NCI-H2196 (cell line): ENCODE measurements at regions not wholly inside any gene's neighbourhood (a gene's known extent, or its start where the extent isn't known, plus 50 kb on each side); places are given as distances from the start of the nearest gene placed in this dataset.

Experiments
- DNase-seq: peaks from one replicate; lab custom pipeline; 2025; ENCODE audit not compliant: unreplicated experiment; lab: John Stamatoyannopoulos, UW

- DNase-seq: no peak
These were observed 841.8 kb downstream of the USP25 start for GRCh38 chr21:16571594-16571993.

- no peak for DNase-seq
These were observed 842.2 kb downstream of the USP25 start for GRCh38 chr21:16572032-16572431.

GRCh38 chr21:16573578-16573977 lies 843.8 kb downstream of the USP25 start:
- DNase-seq: no peak

DNA sequence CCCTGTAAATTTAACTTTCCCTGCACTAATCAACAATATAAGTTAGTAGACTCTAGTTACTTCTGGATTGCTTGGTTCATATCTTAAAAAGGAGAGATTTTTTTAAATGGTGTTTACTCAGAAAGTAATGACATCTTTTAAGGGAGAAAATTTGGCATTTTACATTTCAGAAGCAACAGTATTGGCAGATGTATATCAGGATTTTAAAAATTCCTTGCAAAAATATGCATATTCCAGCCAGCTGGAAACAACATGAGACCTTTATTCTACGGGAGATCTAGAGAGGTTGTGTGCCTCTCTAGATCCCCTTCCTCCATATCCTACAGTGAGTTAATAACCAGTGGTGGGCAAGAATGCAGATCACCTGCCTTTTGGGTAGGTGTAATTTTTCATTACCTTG lies 848.2 kb downstream of the USP25 start:
- DNase-seq: no peak

DNA sequence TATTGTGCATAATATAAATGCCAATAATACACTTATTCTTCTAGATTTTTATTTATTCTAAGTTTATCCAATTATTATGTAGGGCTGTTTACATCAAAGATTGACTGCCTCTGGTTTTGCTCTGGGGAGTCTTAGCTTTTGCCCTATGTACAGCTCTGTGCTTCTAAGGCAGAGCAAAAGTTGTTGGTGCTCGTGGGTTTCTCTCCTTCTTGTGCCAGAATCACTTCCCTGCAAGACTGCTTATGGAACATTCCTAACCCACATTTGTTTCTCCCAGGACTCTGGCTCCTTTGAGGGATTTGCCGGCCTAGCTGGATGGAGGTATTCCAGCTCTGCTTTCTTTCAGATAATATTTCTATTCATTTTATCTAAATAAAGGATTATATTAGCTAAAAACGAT lies 849.1 kb downstream of the USP25 start:
- no peak for DNase-seq

DNA sequence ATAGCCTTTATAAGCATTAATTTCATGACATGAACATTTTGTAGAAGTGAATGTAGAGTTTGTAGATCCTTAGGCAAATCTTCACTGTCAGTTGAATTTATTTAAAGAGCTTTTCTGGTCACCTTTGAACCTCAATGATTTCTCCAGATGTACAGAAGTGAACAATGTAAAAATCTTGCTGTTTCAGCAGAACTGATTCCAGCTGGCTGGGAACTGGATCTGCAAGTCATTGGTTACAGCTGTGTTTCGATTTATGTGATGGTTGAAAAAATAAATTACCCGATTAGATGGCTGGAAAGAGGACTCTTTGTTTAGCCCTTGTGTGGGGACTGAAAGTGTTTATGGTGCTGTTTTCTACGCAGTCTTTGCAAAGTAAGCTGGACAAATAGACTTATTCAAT lies 849.8 kb downstream of the USP25 start:
- DNase-seq: no peak

- DNase-seq: no peak
These were observed 850.9 kb downstream of the USP25 start for GRCh38 chr21:16580661-16581060.

- no peak for DNase-seq
These were observed 853.8 kb downstream of the USP25 start for GRCh38 chr21:16583556-16583955.

DNA sequence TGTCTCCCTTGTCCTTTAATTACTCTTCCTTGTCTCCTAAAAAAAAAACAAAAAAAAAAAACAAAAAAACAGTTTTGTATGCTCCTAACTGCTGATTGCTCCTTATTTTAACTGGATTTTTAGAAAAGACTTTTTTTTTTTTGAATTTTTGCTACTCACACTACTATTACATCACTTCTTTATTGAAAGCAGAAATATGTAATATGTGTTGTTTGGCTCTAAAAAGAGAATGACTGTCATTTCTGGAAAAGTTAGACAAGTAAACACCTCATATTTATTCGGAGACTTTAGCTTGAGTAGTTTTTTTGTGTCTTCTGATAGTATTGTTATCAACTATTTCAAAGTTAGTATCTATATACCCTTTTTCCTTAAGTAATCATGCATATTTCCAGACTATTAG lies 855.0 kb downstream of the USP25 start:
- no peak for DNase-seq

GRCh38 chr21:16585896-16586295 lies 856.1 kb downstream of the USP25 start:
- DNase-seq: no peak

GRCh38 chr21:16587141-16587581 lies 857.4 kb downstream of the USP25 start:
- no peak for DNase-seq

- no peak for DNase-seq
These were observed 858.0 kb downstream of the USP25 start for GRCh38 chr21:16587681-16588375.

DNA sequence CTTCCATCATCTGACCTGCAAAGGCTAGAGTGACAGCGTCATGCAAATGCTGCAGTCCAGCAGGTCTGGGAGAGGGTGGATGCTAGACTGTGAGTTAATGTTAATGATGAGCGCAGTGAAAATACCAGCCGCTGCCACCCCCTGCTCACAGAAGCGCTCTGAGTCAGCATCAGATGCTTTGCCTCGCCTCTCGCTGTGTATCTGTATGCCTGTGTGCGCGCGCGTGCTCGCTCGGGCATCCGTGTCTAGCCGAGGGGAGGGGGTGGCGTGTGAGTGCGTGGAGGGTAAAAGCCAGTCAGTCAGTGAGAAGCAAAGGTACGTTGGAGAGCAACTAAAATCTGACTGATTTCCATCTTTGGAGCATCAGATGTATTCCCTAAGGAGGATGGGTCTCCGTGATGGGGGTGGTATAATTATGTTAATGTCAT lies 858.7 kb downstream of the USP25 start:
- no peak for DNase-seq

GRCh38 chr21:16589006-16589898 lies 859.5 kb downstream of the USP25 start:
- no peak for DNase-seq

- no peak for DNase-seq
These were observed 860.4 kb downstream of the USP25 start for GRCh38 chr21:16590186-16590585.

GRCh38 chr21:16590641-16591292 lies 861.0 kb downstream of the USP25 start:
- no peak for DNase-seq

DNA sequence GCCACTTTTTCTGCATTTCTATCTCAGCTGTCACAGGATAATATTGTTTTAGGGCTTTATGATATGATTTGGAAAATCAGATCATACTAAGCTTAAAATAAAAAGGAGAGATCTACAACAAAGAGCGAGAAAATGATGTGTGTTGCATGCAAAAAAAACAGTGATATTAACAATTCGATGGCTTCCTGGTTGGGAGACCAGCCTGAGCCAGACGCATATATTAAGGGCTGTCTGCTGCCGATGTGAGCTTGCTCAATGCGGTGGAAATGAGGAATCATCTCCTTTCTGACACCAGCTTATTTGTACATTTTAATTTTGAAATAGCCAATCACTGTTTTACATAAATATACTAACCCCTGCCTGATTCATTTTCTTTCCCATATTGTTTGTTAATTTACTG lies 862.6 kb downstream of the USP25 start:
- no peak for DNase-seq

DNA sequence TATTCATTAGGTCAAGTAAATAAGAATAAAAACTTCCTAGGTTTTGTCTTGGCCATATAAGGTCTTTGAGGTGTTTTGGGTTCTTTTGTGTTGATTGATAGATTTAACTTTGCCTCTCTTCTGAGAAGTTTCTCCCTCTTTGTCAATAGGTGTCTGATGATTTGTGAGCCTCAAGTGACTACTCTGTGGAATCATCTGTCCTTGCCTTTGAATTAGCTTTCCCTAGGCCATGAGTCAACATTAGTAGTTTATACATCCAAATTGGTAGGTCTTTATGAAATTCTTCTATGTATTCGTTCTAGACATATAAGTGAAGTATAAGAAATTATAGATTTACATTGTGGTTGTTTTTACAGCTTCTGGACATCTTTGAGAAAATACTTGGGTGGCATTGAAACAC lies 864.4 kb downstream of the USP25 start:
- DNase-seq: no peak

- DNase-seq: no peak
These were observed 866.6 kb downstream of the USP25 start for GRCh38 chr21:16596369-16596768.

- DNase-seq: no peak
These were observed 868.0 kb downstream of the USP25 start for GRCh38 chr21:16597753-16598152.

GRCh38 chr21:16605597-16605996 lies 875.8 kb downstream of the USP25 start:
- no peak for DNase-seq

DNA sequence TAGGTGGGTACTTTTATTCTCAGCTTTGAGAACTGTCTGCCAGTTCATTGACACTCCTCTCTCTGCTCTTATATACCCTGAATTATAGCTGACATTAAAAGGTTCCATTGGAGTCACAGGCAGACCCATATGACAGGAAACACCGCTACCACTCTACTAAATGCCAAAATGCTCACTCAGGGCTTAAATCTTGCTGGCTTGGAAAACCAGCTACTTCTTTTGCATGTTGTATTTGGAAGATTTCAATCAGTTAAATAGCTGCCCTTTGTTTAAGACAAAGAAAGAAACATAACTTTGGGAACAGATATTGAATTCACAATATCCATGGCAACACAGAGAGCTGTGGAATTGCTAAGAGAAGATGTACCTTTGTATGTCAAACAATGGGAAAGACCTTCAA lies 876.5 kb downstream of the USP25 start:
- DNase-seq: no peak
